H9 (cell line): ENCODE measurements at regions not wholly inside any gene's neighbourhood (a gene's known extent, or its start where the extent isn't known, plus 50 kb on each side); places are given as distances from the start of the nearest gene placed in this dataset.

Experiments used
- DNase-seq: peaks from one replicate; pipeline ENCODE4 v3.0.0-alpha.2; 2017
- H2AFZ ChIP-seq: one replicate; pipeline ENCODE4 v1.6.1; 2013; ENCODE audit warnings: mild to moderate bottlenecking, low read length, control low read depth, moderate library complexity
- H2AK5ac ChIP-seq: 2 replicates; pipeline ENCODE4 v1.6.1; 2013; ENCODE audit warnings: low read length, control low read depth, mixed read lengths; ENCODE audit not compliant: insufficient read length
- H2BK120ac ChIP-seq: one replicate; pipeline ENCODE4 v1.6.1; 2013; ENCODE audit warnings: low read depth, mild to moderate bottlenecking, low read length, control low read depth, inconsistent platforms; ENCODE audit not compliant: poor library complexity, severe bottlenecking
- H2BK12ac ChIP-seq: 2 replicates; pipeline ENCODE4 v1.6.1; 2013; ENCODE audit warnings: low read length, control low read depth, mixed read lengths, low read depth; ENCODE audit not compliant: insufficient read length
- H2BK15ac ChIP-seq: 2 replicates; pipeline ENCODE4 v1.6.1; 2013; ENCODE audit warnings: low read depth, low read length, control low read depth
- H2BK20ac ChIP-seq: one replicate; pipeline ENCODE4 v1.6.1; 2013; ENCODE audit warnings: low read depth, mild to moderate bottlenecking, low read length, control low read depth, inconsistent platforms; ENCODE audit not compliant: poor library complexity, severe bottlenecking
- H2BK5ac ChIP-seq: 2 replicates; pipeline ENCODE4 v1.6.1; 2013; ENCODE audit warnings: low read length, control low read depth, mixed read lengths; ENCODE audit not compliant: insufficient read length
- H3K14ac ChIP-seq: 2 replicates; pipeline ENCODE4 v1.6.1; 2013; ENCODE audit warnings: low read length, control low read depth; ENCODE audit not compliant: insufficient read depth
- H3K18ac ChIP-seq: 2 replicates; pipeline ENCODE4 v1.6.1; 2013; ENCODE audit warnings: low read depth, mild to moderate bottlenecking, mixed read lengths, low read length, control low read depth; ENCODE audit not compliant: insufficient read length
- H3K23ac ChIP-seq: 2 replicates; pipeline ENCODE4 v1.6.1; 2013; ENCODE audit warnings: low read length, control low read depth, mixed read lengths, low read depth; ENCODE audit not compliant: insufficient read length
- H3K23me2 ChIP-seq: 2 replicates; pipeline ENCODE4 v1.6.1; 2013; ENCODE audit warnings: low read depth, mild to moderate bottlenecking, mixed read lengths, low read length, control low read depth; ENCODE audit not compliant: insufficient read length, poor library complexity, severe bottlenecking
- H3K27ac ChIP-seq: 2 replicates; pipeline ENCODE4 v1.5.1; 2013; ENCODE audit warnings: low read length, control low read depth, mixed read lengths, low read depth; ENCODE audit not compliant: insufficient read length
- H3K27me3 ChIP-seq: 2 replicates; pipeline ENCODE4 v1.6.1; 2013; ENCODE audit warnings: low read length, control low read depth, inconsistent platforms; ENCODE audit not compliant: insufficient read depth
- H3K4ac ChIP-seq: 2 replicates; pipeline ENCODE4 v1.6.1; 2013; ENCODE audit warnings: low read depth, mild to moderate bottlenecking, control low read depth, inconsistent platforms, low read length, moderate library complexity
- H3K4me1 ChIP-seq: 2 replicates; pipeline ENCODE4 v1.6.1; 2013; ENCODE audit warnings: low read length, control low read depth, inconsistent platforms; ENCODE audit not compliant: insufficient read depth
- H3K4me2 ChIP-seq: 2 replicates; pipeline ENCODE4 v1.6.1; 2013; ENCODE audit warnings: low read length, control low read depth, mixed read lengths; ENCODE audit not compliant: insufficient read length, insufficient read depth
- H3K56ac ChIP-seq: 2 replicates; pipeline ENCODE4 v1.6.1; 2013; ENCODE audit warnings: low read depth, mild to moderate bottlenecking, mixed read lengths, low read length, control low read depth; ENCODE audit not compliant: insufficient read length
- H3K79me1 ChIP-seq: 2 replicates; pipeline ENCODE4 v1.6.1; 2013; ENCODE audit warnings: low read depth, mild to moderate bottlenecking, moderate library complexity, low read length, control low read depth, inconsistent platforms; ENCODE audit not compliant: insufficient read depth, poor library complexity, severe bottlenecking
- H3K79me2 ChIP-seq: 2 replicates; pipeline ENCODE4 v1.6.1; 2013; ENCODE audit warnings: low read length, control low read depth, inconsistent platforms; ENCODE audit not compliant: insufficient read depth
- H3K9ac ChIP-seq: 2 replicates; pipeline ENCODE4 v1.6.1; 2013; ENCODE audit warnings: low read length, control low read depth, mixed read lengths; ENCODE audit not compliant: insufficient read length; ENCODE audit errors: extremely low read depth
- H3K9me3 ChIP-seq: one replicate; pipeline ENCODE4 v1.6.1; 2013; ENCODE audit warnings: low read depth, low read length, inconsistent platforms; ENCODE audit not compliant: control insufficient read depth
- H3T11ph ChIP-seq: one replicate; pipeline ENCODE4 v1.6.1; 2013; ENCODE audit warnings: mild to moderate bottlenecking, low read length, control low read depth, inconsistent platforms
- H4K20me1 ChIP-seq: one replicate; pipeline ENCODE4 v1.6.1; 2013; ENCODE audit not compliant: control insufficient read depth, insufficient read length, insufficient read depth
- H4K5ac ChIP-seq: 2 replicates; pipeline ENCODE4 v1.6.1; 2013; ENCODE audit warnings: low read depth, mild to moderate bottlenecking, mixed read lengths, low read length, control low read depth; ENCODE audit not compliant: insufficient read length
- H4K8ac ChIP-seq: replicated peaks from 2 replicates; pipeline ENCODE4 v1.6.1; 2013; ENCODE audit warnings: low read length, control low read depth, mixed read lengths, low read depth; ENCODE audit not compliant: insufficient read length
- H4K91ac ChIP-seq: 2 replicates; pipeline ENCODE4 v1.6.1; 2013; ENCODE audit warnings: low read depth, mild to moderate bottlenecking, moderate library complexity, mixed read lengths, low read length, control low read depth; ENCODE audit not compliant: insufficient read length
- H3K27ac Mint-ChIP-seq, 3 experiments: 2 replicates in 2 of 3; 3 replicates in 1 of 3; pipeline ENCODE4 v1.8.0; 2020 to 2021; ENCODE audit warnings: mixed read lengths in 3 of 3, mild to moderate bottlenecking in 1 of 3, moderate library complexity in 1 of 3
- H3K27me3 Mint-ChIP-seq: 2 replicates; pipeline ENCODE4 v1.8.0; 2021; ENCODE audit warnings: low read depth, mild to moderate bottlenecking, moderate library complexity, mixed read lengths
- H3K36me3 Mint-ChIP-seq, 3 experiments: 2 replicates in 2 of 3; 3 replicates in 1 of 3; pipeline ENCODE4 v1.8.0; 2020 to 2021; ENCODE audit warnings: low read depth in 3 of 3, mixed read lengths in 3 of 3; ENCODE audit not compliant: insufficient read depth in 1 of 3
- H3K4me1 Mint-ChIP-seq, 2 experiments: 2 replicates each; pipeline ENCODE4 v1.8.0; 2020; ENCODE audit warnings: mixed read lengths in 2 of 2
- H3K4me3 Mint-ChIP-seq, 2 experiments: 2 replicates in 1 of 2; 3 replicates in 1 of 2; pipeline ENCODE4 v1.8.0; 2020 to 2021; ENCODE audit warnings: mild to moderate bottlenecking in 2 of 2, mixed read lengths in 2 of 2, moderate library complexity in 1 of 2
- H3K9me3 Mint-ChIP-seq, 2 experiments: 2 replicates in 1 of 2; 3 replicates in 1 of 2; pipeline ENCODE4 v1.8.0; 2020; ENCODE audit warnings: mild to moderate bottlenecking in 2 of 2, mixed read lengths in 2 of 2, moderate library complexity in 1 of 2
- CTCF ChIP-seq: fragments of 200-600 bp; sonication (generic); conservative IDR thresholded peaks from 3 replicates; pipeline ENCODE4 v1.8.0; 2021; ENCODE audit warnings: antibody characterized with exemption, mild to moderate bottlenecking
- WGBS: extraction: QIAGEN DNeasy Blood & Tissue Kit; methylation state at CpG from one replicate; pipeline ENCODE4 v1.1.7; 2013; ENCODE audit warnings: missing lambda C conversion rate, low lambda C conversion rate, mixed read lengths; ENCODE audit not compliant: insufficient read length; ENCODE audit errors: extremely low coverage; 5-methylcytosine and 5-hydroxymethylcytosine counted together

DNA sequence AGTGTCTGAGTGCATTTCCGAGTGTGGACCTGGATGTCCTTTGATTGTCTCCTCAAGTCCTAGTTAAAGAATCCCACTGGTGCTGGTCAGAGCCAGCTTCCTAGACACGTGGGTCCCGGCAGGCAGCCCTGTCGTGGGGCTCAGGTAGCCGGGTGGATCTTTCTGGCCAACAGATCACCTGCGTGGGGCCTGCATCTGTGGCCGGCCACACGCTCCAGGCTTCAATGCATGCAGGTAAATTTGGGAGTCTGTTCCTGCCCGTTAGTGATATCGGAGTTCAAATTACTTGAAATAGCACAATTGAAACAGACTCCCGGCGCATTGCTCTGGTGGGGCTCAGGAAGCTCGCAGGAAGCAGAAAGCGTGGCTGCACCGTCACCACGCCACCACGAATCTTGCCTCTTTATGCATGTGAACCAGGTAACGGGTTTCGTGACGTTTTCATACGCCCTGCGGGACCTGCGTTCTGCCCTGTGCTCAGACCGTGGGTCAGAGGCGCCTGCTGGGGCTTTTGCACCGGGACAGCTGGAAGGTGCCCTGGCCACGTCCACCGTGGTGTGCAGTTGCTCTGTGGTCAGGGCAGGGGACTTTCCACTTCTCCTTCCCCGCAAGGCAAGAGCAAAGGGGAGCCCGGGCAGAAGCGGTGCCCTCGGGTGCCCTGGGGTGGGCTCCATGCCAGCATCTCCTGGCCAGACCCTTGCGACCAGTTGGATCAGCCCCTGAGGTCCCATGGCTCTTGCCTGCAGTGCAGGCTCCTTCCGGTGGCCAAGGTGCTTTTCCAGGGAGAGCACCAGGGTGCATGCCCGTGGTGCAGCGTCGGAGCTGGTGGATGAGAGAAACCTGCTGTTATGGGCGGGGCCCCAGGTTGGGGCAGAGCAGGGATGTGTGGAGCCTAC lies 803.5 kb downstream of the BRD1 start:
- Histone ChIP-seq H2BK120ac (no peak overlapping the region), H3K27me3 (no peaks in the 10 kb centered on the region), H3K4me1 (no peaks in the 10 kb centered on the region), H4K20me1 (no peaks in the 10 kb centered on the region), H2BK5ac (no peak overlapping the region), H3T11ph (no peak overlapping the region), H3K4ac (no peak overlapping the region), H2AK5ac (no peak overlapping the region), H2BK15ac (no peak overlapping the region), H3K4me2 (no peak overlapping the region), H3K14ac (no peak overlapping the region; the same call in 1 of the 2 replicates), H3K23me2 (no peaks in the 10 kb centered on the region), H3K9me3 (no peaks in the 10 kb centered on the region), H3K18ac (no peak overlapping the region), H3K9ac (no peak overlapping the region), H3K79me2 (no peaks in the 10 kb centered on the region), H3K27ac (no peak overlapping the region), H2BK12ac (no peak overlapping the region), H3K23ac (no peak overlapping the region), H4K8ac (no peak overlapping the region), H3K56ac (no peak overlapping the region), H2BK20ac (no peak overlapping the region), H3K79me1 (no peaks in the 10 kb centered on the region), H2AFZ (no peak overlapping the region), H4K5ac (no peak overlapping the region), H4K91ac (no peak overlapping the region)
- no CpG with 5 or more reads among the region's 38 CpGs for WGBS
- H3K27ac Mint-ChIP-seq, result no peak overlapping the region
- no peak overlapping the region for H3K4me3 Mint-ChIP-seq
- no peaks in the 10 kb centered on the region for H3K4me1 Mint-ChIP-seq
- no peak for DNase-seq
- H3K36me3 Mint-ChIP-seq, result no peaks in the 10 kb centered on the region
- H3K9me3 Mint-ChIP-seq, result no peaks in the 10 kb centered on the region
- peaks cover 18% of the 10 kb centered on the region for H3K27me3 Mint-ChIP-seq
- TF ChIP-seq CTCF, result no peak
